ENCODE measurements at regions not wholly inside any gene's neighbourhood (a gene's known extent, or its start where the extent isn't known, plus 50 kb on each side); places are given as distances from the start of the nearest gene placed in this dataset.

GRCh38 chr4:179195887-179196286 lies 1753.7 kb upstream of the AGA start:
- TF ChIP-seq CTCF (IDR thresholded peaks at IDR 0.05; ENCODE audit: low read depth, low read length), result no peak
- DNase-seq (ENCODE audit: low read depth, low spot score), result no peak
- in situ Hi-C loops (cut with HindIII; ENCODE audit: low sequenced_read_pairs), result no loop called here
- no peak overlapping the region for H3K4me3 ChIP-seq (ENCODE audit: low read depth, low read length)

- in situ Hi-C loops (cut with HindIII; ENCODE audit: low sequenced_read_pairs), result no loop called here
- DNase-seq (ENCODE audit: low read depth, low spot score), result peak; percentile 54
- TF ChIP-seq CTCF (IDR thresholded peaks at IDR 0.05; ENCODE audit: low read depth, low read length), result no peak
- no peak overlapping the region for H3K4me3 ChIP-seq (ENCODE audit: low read depth, low read length)
Observed at GRCh38 chr4:179196511-179196910, 1754.3 kb upstream of the AGA start.

GRCh38 chr4:179200681-179201080 lies 1758.4 kb upstream of the AGA start:
- in situ Hi-C loops (cut with HindIII; ENCODE audit: low sequenced_read_pairs), result no loop called here
- H3K4me3 ChIP-seq (ENCODE audit: low read depth, low read length), result no peak overlapping the region
- no peak for TF ChIP-seq CTCF (IDR thresholded peaks at IDR 0.05; ENCODE audit: low read depth, low read length)
- no peak for DNase-seq (ENCODE audit: low read depth, low spot score)

GRCh38 chr4:179225594-179225993 lies 1783.4 kb upstream of the AGA start:
- no peak for TF ChIP-seq CTCF (IDR thresholded peaks at IDR 0.05; ENCODE audit: low read depth, low read length)
- H3K4me3 ChIP-seq (ENCODE audit: low read depth, low read length), result no peak overlapping the region
- peak; percentile 22 for DNase-seq (ENCODE audit: low read depth, low spot score)
- in situ Hi-C loops (cut with HindIII; ENCODE audit: low sequenced_read_pairs), result no loop called here

- in situ Hi-C loops (cut with HindIII; ENCODE audit: low sequenced_read_pairs), result no loop called here
- no peak for DNase-seq (ENCODE audit: low read depth, low spot score)
- TF ChIP-seq CTCF (IDR thresholded peaks at IDR 0.05; ENCODE audit: low read depth, low read length), result no peak
- H3K4me3 ChIP-seq (ENCODE audit: low read depth, low read length), result no peak overlapping the region
Observed at GRCh38 chr4:179248821-179249220, 1806.6 kb upstream of the AGA start.

GRCh38 chr4:179268791-179269190 lies 1826.6 kb upstream of the AGA start:
- no peak overlapping the region for H3K4me3 ChIP-seq (ENCODE audit: low read depth, low read length)
- in situ Hi-C loops (cut with HindIII; ENCODE audit: low sequenced_read_pairs), result no loop called here
- TF ChIP-seq CTCF (IDR thresholded peaks at IDR 0.05; ENCODE audit: low read depth, low read length), result no peak
- no peak for DNase-seq (ENCODE audit: low read depth, low spot score)

GRCh38 chr4:179272282-179272681 lies 1830.0 kb upstream of the AGA start:
- TF ChIP-seq CTCF (IDR thresholded peaks at IDR 0.05; ENCODE audit: low read depth, low read length), result no peak
- no peak for DNase-seq (ENCODE audit: low read depth, low spot score)
- in situ Hi-C loops (cut with HindIII; ENCODE audit: low sequenced_read_pairs), result no loop called here
- no peak overlapping the region for H3K4me3 ChIP-seq (ENCODE audit: low read depth, low read length)

All from astrocyte of the spinal cord (primary cell).